ENCODE measurements at regions not wholly inside any gene's neighbourhood (a gene's known extent, or its start where the extent isn't known, plus 50 kb on each side); places are given as distances from the start of the nearest gene placed in this dataset.

GRCh38 chr3:66753670-66754069 lies 244.4 kb upstream of the KBTBD8 start:
- no peak for DNase-seq

- DNase-seq, result peak; percentile 45
Measured at GRCh38 chr3:66754613-66755012, 243.5 kb upstream of the KBTBD8 start.

- no peak for DNase-seq
Measured at GRCh38 chr3:66755924-66756323, 242.2 kb upstream of the KBTBD8 start.

GRCh38 chr3:66756468-66757036 lies 241.6 kb upstream of the KBTBD8 start:
- DNase-seq, result no peak

GRCh38 chr3:66761093-66761780 lies 236.9 kb upstream of the KBTBD8 start:
- DNase-seq, result no peak

GRCh38 chr3:66762916-66763693 lies 235.0 kb upstream of the KBTBD8 start:
- DNase-seq, result no peak

- DNase-seq, result no peak
Measured at GRCh38 chr3:66778107-66778506, 220.0 kb upstream of the KBTBD8 start.

- DNase-seq, result no peak
Measured at GRCh38 chr3:66778777-66779176, 219.3 kb upstream of the KBTBD8 start.

GRCh38 chr3:66785191-66785909 lies 212.8 kb upstream of the KBTBD8 start:
- DNase-seq, result no peak

- peak; percentile 48 for DNase-seq
Measured at GRCh38 chr3:66789580-66790237, 208.4 kb upstream of the KBTBD8 start.

- DNase-seq, result no peak
Measured at GRCh38 chr3:66792086-66792485, 206.0 kb upstream of the KBTBD8 start.

- no peak for DNase-seq
Measured at GRCh38 chr3:66795365-66795764, 202.7 kb upstream of the KBTBD8 start.

- DNase-seq, result no peak
Measured at GRCh38 chr3:66796343-66796742, 201.8 kb upstream of the KBTBD8 start.

GRCh38 chr3:66797889-66798560 lies 200.1 kb upstream of the KBTBD8 start:
- DNase-seq, result no peak

- no peak for DNase-seq
Measured at GRCh38 chr3:66800941-66801545, 197.1 kb upstream of the KBTBD8 start.

GRCh38 chr3:66803206-66803605 lies 194.9 kb upstream of the KBTBD8 start:
- DNase-seq, result peak; percentile 9

- no peak for DNase-seq
Measured at GRCh38 chr3:66803721-66804695, 194.1 kb upstream of the KBTBD8 start.

GRCh38 chr3:66808891-66809594 lies 189.1 kb upstream of the KBTBD8 start:
- DNase-seq, result peak; percentile 14

- no peak for DNase-seq
Measured at GRCh38 chr3:66809595-66809958, 188.5 kb upstream of the KBTBD8 start.

- no peak for DNase-seq
Measured at GRCh38 chr3:66812136-66812535, 186.0 kb upstream of the KBTBD8 start.
